ENCODE measurements at regions not wholly inside any gene's neighbourhood (a gene's known extent, or its start where the extent isn't known, plus 50 kb on each side); places are given as distances from the start of the nearest gene placed in this dataset.

- TF ChIP-seq POLR2A (IDR thresholded peaks at IDR 0.05) (no peak), CTCF (IDR thresholded peaks at IDR 0.05) (no peak)
Observed at GRCh38 chr5:88507261-88507660, 238.6 kb upstream of the TMEM161B start.
